ENCODE measurements at regions not wholly inside any gene's neighbourhood (a gene's known extent, or its start where the extent isn't known, plus 50 kb on each side); places are given as distances from the start of the nearest gene placed in this dataset.

DNA sequence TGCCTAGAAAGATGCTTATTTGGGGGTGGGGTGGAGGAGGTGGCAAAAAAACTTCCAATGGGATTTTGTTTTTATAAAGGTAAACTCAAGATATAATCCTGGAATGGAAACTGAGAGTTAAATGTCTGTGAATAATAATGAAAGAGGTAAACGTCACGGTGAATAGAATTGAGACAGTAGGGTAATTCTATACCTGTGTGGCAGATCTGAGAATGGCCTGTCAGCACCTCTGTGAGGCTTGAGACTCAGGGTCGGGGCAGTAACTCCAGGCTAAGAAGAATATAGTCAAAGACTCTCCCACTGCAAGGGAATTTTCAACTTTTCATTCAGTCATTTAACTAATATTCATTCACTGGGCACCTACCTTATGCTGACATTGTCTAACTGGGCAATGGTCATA is 581.2 kb upstream of the ZNF608 start:
- TF ChIP-seq DPF2 (IDR thresholded peaks at IDR 0.05) = no peak
- no peak for TF ChIP-seq NBN (IDR thresholded peaks at IDR 0.05)

All from GM12878 (cell line).